ENCODE measurements at regions not wholly inside any gene's neighbourhood (a gene's known extent, or its start where the extent isn't known, plus 50 kb on each side); places are given as distances from the start of the nearest gene placed in this dataset.
"Not testable (repeated sequence)": the region's sequence is repeated elsewhere in the genome, so short reads cannot be mapped to it uniquely, and the experiment has no call there.

- TF ChIP-seq POLR2A, CTCF (IDR thresholded peaks at IDR 0.05): not testable (repeated sequence)
Measured at GRCh38 chr16:66173181-66173580, 193.3 kb upstream of the CDH5 start.

Measured in Peyer's patch (tissue), 4 donors.